Endothelial cell (in vitro differentiated cells): ENCODE measurements at regions not wholly inside any gene's neighbourhood (a gene's known extent, or its start where the extent isn't known, plus 50 kb on each side); places are given as distances from the start of the nearest gene placed in this dataset.

Experiments
- DNase-seq: peaks from one replicate; pipeline ENCODE4 v3.0.0; 2021; ENCODE audit warnings: low spot score
- H3K27ac Mint-ChIP-seq: one replicate; pipeline ENCODE4 v1.8.0; 2021; ENCODE audit warnings: mixed read lengths, inconsistent platforms; ENCODE audit not compliant: unreplicated experiment
- H3K27me3 Mint-ChIP-seq: one replicate; pipeline ENCODE4 v1.8.0; 2021; ENCODE audit warnings: mild to moderate bottlenecking, moderate library complexity, mixed read lengths, inconsistent platforms; ENCODE audit not compliant: unreplicated experiment
- H3K36me3 Mint-ChIP-seq: one replicate; pipeline ENCODE4 v1.8.0; 2021; ENCODE audit warnings: mild to moderate bottlenecking, low read depth, mixed read lengths, inconsistent platforms; ENCODE audit not compliant: unreplicated experiment
- H3K4me1 Mint-ChIP-seq: one replicate; pipeline ENCODE4 v1.8.0; 2021; ENCODE audit warnings: mild to moderate bottlenecking, mixed read lengths, inconsistent platforms; ENCODE audit not compliant: unreplicated experiment
- H3K4me3 Mint-ChIP-seq: one replicate; pipeline ENCODE4 v1.8.0; 2021; ENCODE audit warnings: mild to moderate bottlenecking, mixed read lengths, inconsistent platforms; ENCODE audit not compliant: unreplicated experiment
- H3K9me3 Mint-ChIP-seq: one replicate; pipeline ENCODE4 v1.8.0; 2021; ENCODE audit warnings: mixed read lengths, inconsistent platforms; ENCODE audit not compliant: unreplicated experiment
- CTCF ChIP-seq: fragments of 200-600 bp; sonication (generic); IDR thresholded peaks from one replicate; pipeline ENCODE4 v1.5.0; 2021; ENCODE audit warnings: antibody characterized with exemption; ENCODE audit not compliant: unreplicated experiment

GRCh38 chr16:86089991-86090390, 191.0 kb downstream of the IRF8 start:
- H3K4me1 Mint-ChIP-seq, result no peaks in the 10 kb centered on the region
- H3K27ac Mint-ChIP-seq, result no peak overlapping the region
- H3K27me3 Mint-ChIP-seq, result peaks cover 10% of the 10 kb centered on the region
- H3K9me3 Mint-ChIP-seq, result no peaks in the 10 kb centered on the region
- H3K4me3 Mint-ChIP-seq, result no peak overlapping the region
- DNase-seq, result no peak
- no peak for TF ChIP-seq CTCF
- H3K36me3 Mint-ChIP-seq, result no peaks in the 10 kb centered on the region

- no peaks in the 10 kb centered on the region for H3K4me1 Mint-ChIP-seq
- no peaks in the 10 kb centered on the region for H3K36me3 Mint-ChIP-seq
- no peak for TF ChIP-seq CTCF
- H3K9me3 Mint-ChIP-seq, result no peaks in the 10 kb centered on the region
- H3K27ac Mint-ChIP-seq, result no peak overlapping the region
- no peak for DNase-seq
- H3K27me3 Mint-ChIP-seq, result peaks cover 11% of the 10 kb centered on the region
- H3K4me3 Mint-ChIP-seq, result no peak overlapping the region
Measured at GRCh38 chr16:86090461-86091170, 191.7 kb downstream of the IRF8 start.

- Mint-ChIP-seq H3K36me3 (no peaks in the 10 kb centered on the region), H3K4me1 (no peaks in the 10 kb centered on the region), H3K9me3 (no peaks in the 10 kb centered on the region), H3K4me3 (no peak overlapping the region), H3K27ac (no peak overlapping the region), H3K27me3 (peaks cover 11% of the 10 kb centered on the region)
- no peak for DNase-seq
- TF ChIP-seq CTCF, result no peak
Measured at GRCh38 chr16:86091976-86092375, 193.0 kb downstream of the IRF8 start.

GRCh38 chr16:86092586-86093480, 193.9 kb downstream of the IRF8 start:
- H3K4me3 Mint-ChIP-seq, result no peak overlapping the region
- no peak overlapping the region for H3K27ac Mint-ChIP-seq
- H3K4me1 Mint-ChIP-seq, result no peaks in the 10 kb centered on the region
- peaks cover 11% of the 10 kb centered on the region for H3K27me3 Mint-ChIP-seq
- DNase-seq, result no peak
- H3K36me3 Mint-ChIP-seq, result no peaks in the 10 kb centered on the region
- H3K9me3 Mint-ChIP-seq, result no peaks in the 10 kb centered on the region
- no peak for TF ChIP-seq CTCF
